Kidney (tissue), 13 donors: ENCODE measurements at regions not wholly inside any gene's neighbourhood (a gene's known extent, or its start where the extent isn't known, plus 50 kb on each side); places are given as distances from the start of the nearest gene placed in this dataset.

Experiments used
- DNase-seq, 5 donors: peaks; one replicate each; pipeline ENCODE4 v3.0.0-alpha.2; 2013 to 2020
- FAIRE-seq: peaks from 2 replicates; lab custom pipeline; 2012; peaks lifted over from hg19 to GRCh38; lab: Jason Lieb, UNC
- H3K27ac ChIP-seq, 2 donors: one replicate each; pipeline ENCODE4 v1.7.0; 2013; ENCODE audit warnings: low read depth in 2 of 2, low read length in 2 of 2, inconsistent platforms in 1 of 2
- H3K27me3 ChIP-seq: one replicate; pipeline ENCODE4 v1.7.1; 2013; ENCODE audit warnings: low read length, inconsistent platforms; ENCODE audit not compliant: control insufficient read depth, insufficient read depth
- H3K36me3 ChIP-seq, 3 donors: one replicate each; pipeline versions ENCODE4 v1.7.0 to v1.7.1; 2013; ENCODE audit warnings: low read length in 3 of 3, control low read depth in 1 of 3, inconsistent platforms in 1 of 3; ENCODE audit not compliant: insufficient read depth in 3 of 3, control insufficient read depth in 2 of 3
- H3K4me1 ChIP-seq, 3 donors: one replicate each; pipeline versions ENCODE4 v1.7.0 to v1.7.1; 2013; ENCODE audit warnings: low read length in 3 of 3, inconsistent platforms in 1 of 3, low read depth in 1 of 3; ENCODE audit not compliant: control insufficient read depth in 2 of 3, insufficient read depth in 2 of 3
- H3K4me3 ChIP-seq, 3 donors: one replicate each; pipeline versions ENCODE4 v1.7.0 to v1.8.1; 2013; ENCODE audit warnings: low read length in 3 of 3, control low read depth in 1 of 3, inconsistent platforms in 1 of 3
- H3K9ac ChIP-seq, 3 donors: one replicate each; pipeline versions ENCODE4 v1.7.0 to v1.7.1; 2013; ENCODE audit warnings: low read length in 3 of 3, control low read depth in 1 of 3, inconsistent platforms in 1 of 3
- H3K9me3 ChIP-seq, 3 donors: one replicate each; pipeline versions ENCODE4 v1.7.0 to v1.7.1; 2013; ENCODE audit warnings: low read length in 3 of 3, control low read depth in 1 of 3, inconsistent platforms in 1 of 3; ENCODE audit not compliant: control insufficient read depth in 2 of 3, insufficient read depth in 1 of 3
- CTCF ChIP-seq: IDR thresholded peaks from 3 replicates; pipeline ENCODE4 v1.5.1; 2012; ENCODE audit warnings: mild to moderate bottlenecking, moderate library complexity, borderline replicate concordance; ENCODE audit not compliant: insufficient read depth; ENCODE audit errors: extremely low read depth
- intact Hi-C: fragments of 100-400 bp; cut with DNase I; formaldehyde crosslinking; loops from one replicate; pipeline ENCODE4 v1.11.1; 2022
- donor health status: control.
- donor health status: control.
- donor health status: control.
- donor health status: control.
- donor health status: control.
- donor health status: DM: yes; HTN: yes; CAD: no.
- donor health status: Normal renal cell carcinoma (clear cell type).

- no peak overlapping the region for H3K27ac ChIP-seq
- no peaks in the 10 kb centered on the region for H3K9me3 ChIP-seq
- intact Hi-C loops: no loop called here
- TF ChIP-seq CTCF: no peak
- FAIRE-seq: no peak
- no peaks in the 10 kb centered on the region for H3K36me3 ChIP-seq
- H3K9ac ChIP-seq: no peak overlapping the region
- H3K27me3 ChIP-seq: no peaks in the 10 kb centered on the region
- H3K4me1 ChIP-seq: peaks cover 0 to 7% (median 3%) of the 10 kb centered on the region in 3 donors
- DNase-seq: no peak
- H3K4me3 ChIP-seq: peak overlapping the region in 1 of 3 donors; percentile 20
These were observed 238.8 kb downstream of the BAMBI start for GRCh38 chr10:28915989-28916588.

GRCh38 chr10:28920091-28920490 is 242.8 kb downstream of the BAMBI start:
- intact Hi-C loops: no loop called here
- no peak overlapping the region for H3K9ac ChIP-seq
- no peak for FAIRE-seq
- no peak overlapping the region for H3K27ac ChIP-seq
- H3K9me3 ChIP-seq: no peaks in the 10 kb centered on the region
- no peak overlapping the region for H3K4me3 ChIP-seq
- H3K27me3 ChIP-seq: no peaks in the 10 kb centered on the region
- DNase-seq: no peak
- TF ChIP-seq CTCF: no peak
- no peaks in the 10 kb centered on the region for H3K36me3 ChIP-seq
- peaks cover 0 to 2% (median 0%) of the 10 kb centered on the region in 3 donors for H3K4me1 ChIP-seq

GRCh38 chr10:28922127-28922526 is 244.8 kb downstream of the BAMBI start:
- H3K36me3 ChIP-seq: no peaks in the 10 kb centered on the region
- H3K9me3 ChIP-seq: no peaks in the 10 kb centered on the region
- no peak overlapping the region for H3K4me3 ChIP-seq
- intact Hi-C loops: no loop called here
- no peaks in the 10 kb centered on the region for H3K27me3 ChIP-seq
- H3K27ac ChIP-seq: no peak overlapping the region
- TF ChIP-seq CTCF: no peak
- no peaks in the 10 kb centered on the region for H3K4me1 ChIP-seq
- H3K9ac ChIP-seq: no peak overlapping the region
- FAIRE-seq (no peak), DNase-seq (no peak)

- Histone ChIP-seq H3K4me1 (no peaks in the 10 kb centered on the region), H3K9me3 (no peaks in the 10 kb centered on the region), H3K36me3 (no peaks in the 10 kb centered on the region), H3K4me3 (no peak overlapping the region), H3K9ac (no peak overlapping the region), H3K27me3 (no peaks in the 10 kb centered on the region), H3K27ac (no peak overlapping the region)
- FAIRE-seq (no peak), DNase-seq (no peak)
- TF ChIP-seq CTCF: no peak
- intact Hi-C loops: no loop called here
These were observed 245.5 kb downstream of the BAMBI start for GRCh38 chr10:28922861-28923260.
